Ectodermal cell (in vitro differentiated cells): ENCODE measurements at regions not wholly inside any gene's neighbourhood (a gene's known extent, or its start where the extent isn't known, plus 50 kb on each side); places are given as distances from the start of the nearest gene placed in this dataset.
"Not testable (repeated sequence)": the region's sequence is repeated elsewhere in the genome, so short reads cannot be mapped to it uniquely, and the experiment has no call there.

Experiments
- H3K27ac ChIP-seq: 2 replicates; pipeline ENCODE4 v1.7.0; 2013; ENCODE audit warnings: mild to moderate bottlenecking, low read depth, low read length; ENCODE audit not compliant: insufficient read depth, poor library complexity, severe bottlenecking
- H3K27me3 ChIP-seq: 2 replicates; pipeline ENCODE4 v1.7.0; 2013; ENCODE audit warnings: mild to moderate bottlenecking, low read length; ENCODE audit not compliant: insufficient read depth, control insufficient read depth, poor library complexity, severe bottlenecking
- H3K36me3 ChIP-seq: one replicate; pipeline ENCODE4 v1.7.0; 2013; ENCODE audit warnings: low read length; ENCODE audit not compliant: control insufficient read depth, insufficient read depth
- H3K4me1 ChIP-seq: one replicate; pipeline ENCODE4 v1.7.0; 2013; ENCODE audit warnings: low read length; ENCODE audit not compliant: control insufficient read depth, insufficient read depth
- H3K4me3 ChIP-seq: 2 replicates; pipeline ENCODE4 v1.7.0; 2013; ENCODE audit warnings: low read depth, low read length, control low read depth; ENCODE audit not compliant: insufficient read depth
- H3K9me3 ChIP-seq: 2 replicates; pipeline ENCODE4 v1.7.0; 2013; ENCODE audit warnings: mild to moderate bottlenecking, low read length, moderate library complexity; ENCODE audit not compliant: control insufficient read depth
- WGBS, 2 experiments: methylation state at CpG; one replicate each; pipeline ENCODE4 v1.1.7; 2013; ENCODE audit warnings: missing lambda C conversion rate in 2 of 2; 5-methylcytosine and 5-hydroxymethylcytosine counted together

GRCh38 chr3:168705412-168705811 is 609.7 kb upstream of the GOLIM4 start:
- WGBS, 2 experiments, result 100% methylated on average over 1 to 2 of the region's 3 CpGs
- Histone ChIP-seq H3K9me3 (no peaks in the 10 kb centered on the region), H3K27ac (no peak overlapping the region), H3K4me3 (no peak overlapping the region), H3K36me3 (no peaks in the 10 kb centered on the region), H3K4me1 (no peaks in the 10 kb centered on the region), H3K27me3 (no peaks in the 10 kb centered on the region)

GRCh38 chr3:168696051-168696450 is 600.3 kb upstream of the GOLIM4 start:
- no peaks in the 10 kb centered on the region for H3K36me3 ChIP-seq
- no peak overlapping the region for H3K27ac ChIP-seq
- H3K27me3 ChIP-seq, result no peaks in the 10 kb centered on the region
- no peak overlapping the region for H3K4me3 ChIP-seq
- no peaks in the 10 kb centered on the region for H3K9me3 ChIP-seq
- WGBS, 2 experiments, result 94 to 96% methylated on average over 3 of the region's 3 CpGs
- no peaks in the 10 kb centered on the region for H3K4me1 ChIP-seq

DNA sequence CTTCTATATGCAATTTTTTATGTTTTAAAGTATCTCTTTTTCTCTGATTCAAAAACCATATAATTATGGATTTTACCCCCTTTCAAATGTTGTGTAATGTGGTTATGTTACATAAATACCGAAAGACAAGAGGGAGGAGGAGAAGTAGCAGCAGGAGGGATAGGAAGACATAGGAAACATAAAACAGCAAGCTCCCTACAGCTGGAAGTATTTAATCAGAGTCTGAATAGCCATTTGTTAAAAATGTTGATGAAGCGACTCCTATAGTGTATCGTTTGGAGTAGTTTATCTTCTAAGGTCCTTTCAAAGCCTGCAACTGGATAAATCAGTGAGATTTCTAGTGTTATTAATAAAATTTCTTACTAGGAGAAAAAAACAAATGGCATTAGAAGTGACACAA is 598.1 kb upstream of the GOLIM4 start:
- WGBS, 2 experiments, result 10 to 14% methylated on average over 3 of the region's 3 CpGs
- no peak overlapping the region for H3K27ac ChIP-seq
- H3K27me3 ChIP-seq, result no peaks in the 10 kb centered on the region
- H3K9me3 ChIP-seq, result no peaks in the 10 kb centered on the region
- no peak overlapping the region for H3K4me3 ChIP-seq
- no peaks in the 10 kb centered on the region for H3K4me1 ChIP-seq
- H3K36me3 ChIP-seq, result no peaks in the 10 kb centered on the region

DNA sequence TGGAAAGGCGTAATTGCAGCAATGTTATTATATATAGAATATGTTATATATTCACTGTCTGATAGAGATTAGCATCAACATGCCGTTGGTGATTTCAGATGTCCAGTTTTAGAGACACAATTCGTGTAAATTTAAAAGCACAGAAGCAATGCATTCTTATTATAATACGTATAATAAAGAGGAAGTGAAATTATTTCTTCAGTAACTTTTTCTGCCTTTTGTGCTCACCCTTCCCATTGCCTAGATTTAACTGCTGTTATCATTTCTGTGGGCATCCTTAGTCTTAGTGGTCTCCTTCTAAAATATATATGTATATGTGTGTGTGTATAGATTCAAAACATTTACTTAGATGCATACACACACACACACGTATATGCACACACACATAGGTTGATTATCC is 592.5 kb upstream of the GOLIM4 start:
- Histone ChIP-seq H3K9me3 (no peaks in the 10 kb centered on the region), H3K4me1 (no peaks in the 10 kb centered on the region), H3K4me3 (no peak overlapping the region), H3K27ac (no peak overlapping the region), H3K27me3 (no peaks in the 10 kb centered on the region), H3K36me3 (no peaks in the 10 kb centered on the region)
- 94% methylated on average over 4 of the region's 5 CpGs; no CpG with 5 or more reads in 1 of the 2 experiments for WGBS, 2 experiments

DNA sequence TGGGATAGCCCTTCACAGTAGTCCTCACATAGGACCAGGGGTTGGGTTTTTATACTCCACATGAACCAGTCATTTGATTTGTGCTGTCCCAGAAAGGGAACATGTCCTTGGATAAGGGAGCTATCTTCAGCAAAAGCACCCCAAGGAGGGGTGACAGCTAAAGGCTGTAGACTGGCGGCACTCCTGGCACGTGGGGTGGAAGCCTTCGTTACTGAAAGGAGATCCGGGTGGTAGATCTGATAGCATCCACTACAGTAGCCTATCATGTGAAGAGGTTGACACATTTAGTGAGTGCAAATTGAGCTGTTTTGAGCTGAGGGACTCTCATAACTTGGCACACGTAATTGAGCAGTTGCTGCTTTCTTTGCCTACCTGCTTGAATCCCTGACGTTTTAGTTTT is 588.8 kb upstream of the GOLIM4 start:
- H3K36me3 ChIP-seq, result no peaks in the 10 kb centered on the region
- no peaks in the 10 kb centered on the region for H3K27me3 ChIP-seq
- H3K4me1 ChIP-seq, result no peaks in the 10 kb centered on the region
- no peaks in the 10 kb centered on the region for H3K9me3 ChIP-seq
- H3K4me3 ChIP-seq, result no peak overlapping the region
- 90 to 93% methylated on average over 6 of the region's 6 CpGs for WGBS, 2 experiments
- no peak overlapping the region for H3K27ac ChIP-seq

- no peaks in the 10 kb centered on the region for H3K9me3 ChIP-seq
- no peaks in the 10 kb centered on the region for H3K36me3 ChIP-seq
- H3K4me3 ChIP-seq, result no peak overlapping the region
- WGBS, 2 experiments, result 85 to 100% methylated on average over 1 of the region's 1 CpG
- H3K27ac ChIP-seq, result no peak overlapping the region
- no peaks in the 10 kb centered on the region for H3K4me1 ChIP-seq
- no peaks in the 10 kb centered on the region for H3K27me3 ChIP-seq
Measured at GRCh38 chr3:168678730-168679129, 583.0 kb upstream of the GOLIM4 start.

DNA sequence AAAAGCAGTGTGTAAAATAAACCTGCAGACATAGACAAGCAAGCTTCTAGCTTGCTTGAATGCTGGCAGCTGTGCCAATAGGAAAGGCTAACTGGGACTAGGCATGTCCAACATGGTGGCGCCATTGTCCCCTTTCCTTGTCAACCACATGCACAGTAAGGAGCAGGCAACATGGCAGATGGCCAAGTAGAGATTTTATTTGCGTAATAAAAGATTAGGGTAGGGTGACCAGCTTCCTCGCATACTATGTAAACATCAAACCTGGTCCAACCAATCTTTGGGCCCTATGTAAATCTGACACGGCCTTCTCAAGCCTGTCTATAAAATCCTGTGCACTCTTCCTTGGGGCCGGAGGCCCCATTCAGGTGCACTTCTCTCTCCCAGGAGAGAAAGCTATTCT is 575.4 kb upstream of the GOLIM4 start:
- WGBS, 2 experiments, result 92 to 94% methylated on average over 5 of the region's 5 CpGs
- Histone ChIP-seq H3K9me3 (no peaks in the 10 kb centered on the region), H3K36me3 (no peaks in the 10 kb centered on the region), H3K27me3 (no peaks in the 10 kb centered on the region), H3K4me3 (no peak overlapping the region), H3K4me1 (no peaks in the 10 kb centered on the region), H3K27ac (no peak overlapping the region)

- H3K9me3 ChIP-seq, H3K4me3 ChIP-seq, H3K27me3 ChIP-seq, H3K4me1 ChIP-seq, H3K36me3 ChIP-seq, H3K27ac ChIP-seq: not testable (repeated sequence)
- WGBS, 2 experiments, result 92 to 94% methylated on average over 4 of the region's 6 CpGs
Measured at GRCh38 chr3:168660879-168661657, 565.3 kb upstream of the GOLIM4 start.

DNA sequence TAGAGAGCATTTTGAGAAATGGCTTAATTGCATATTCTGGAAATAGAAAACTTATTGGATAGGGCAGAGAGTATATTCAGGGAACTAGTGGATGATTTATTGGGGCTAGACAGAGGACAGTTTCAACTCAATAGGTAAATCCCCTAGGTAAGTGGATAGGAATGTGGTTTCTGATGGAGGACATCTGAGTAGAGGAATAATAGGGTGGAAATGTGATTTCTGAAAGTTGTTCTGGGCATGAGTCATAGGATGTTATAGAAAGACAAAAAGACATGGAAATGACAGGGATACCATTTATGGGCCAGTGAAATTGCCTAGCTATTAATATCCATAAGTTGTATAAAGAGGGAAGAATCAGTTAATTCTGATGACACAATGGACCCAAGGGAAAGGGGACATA is 563.3 kb upstream of the GOLIM4 start:
- H3K36me3 ChIP-seq, result no peaks in the 10 kb centered on the region
- no peaks in the 10 kb centered on the region for H3K4me1 ChIP-seq
- H3K9me3 ChIP-seq, result no peaks in the 10 kb centered on the region
- no peak overlapping the region for H3K27ac ChIP-seq
- H3K27me3 ChIP-seq, result no peaks in the 10 kb centered on the region
- no peak overlapping the region for H3K4me3 ChIP-seq

- Histone ChIP-seq H3K27me3 (no peaks in the 10 kb centered on the region), H3K27ac (no peak overlapping the region), H3K4me3 (no peak overlapping the region), H3K36me3 (no peaks in the 10 kb centered on the region), H3K9me3 (no peaks in the 10 kb centered on the region), H3K4me1 (peaks cover 9% of the 10 kb centered on the region)
- 100% methylated on average over 1 of the region's 1 CpG for WGBS, 2 experiments
Measured at GRCh38 chr3:168655611-168656010, 559.9 kb upstream of the GOLIM4 start.

- Histone ChIP-seq H3K9me3 (no peaks in the 10 kb centered on the region), H3K4me1 (peaks cover 9% of the 10 kb centered on the region), H3K27ac (no peak overlapping the region), H3K27me3 (no peaks in the 10 kb centered on the region), H3K36me3 (no peaks in the 10 kb centered on the region), H3K4me3 (no peak overlapping the region)
- WGBS, 2 experiments, result 80% methylated on average over 1 of the region's 2 CpGs; no CpG with 5 or more reads in 1 of the 2 experiments
Measured at GRCh38 chr3:168654700-168655099, 559.0 kb upstream of the GOLIM4 start.
